ENCODE measurements at regions not wholly inside any gene's neighbourhood (a gene's known extent, or its start where the extent isn't known, plus 50 kb on each side); places are given as distances from the start of the nearest gene placed in this dataset.

GRCh38 chr13:44694842-44695241 is 118.7 kb upstream of the TSC22D1 start:
- H3K36me3 ChIP-seq (ENCODE audit: insufficient read depth, low read length, poor library complexity, severe bottlenecking), result no peaks in the 10 kb centered on the region
- BruUV-seq (replicated peaks), result no TSS peak
- no peak overlapping the region for H3K27ac ChIP-seq (ENCODE audit: low read depth, low read length, poor library complexity, severe bottlenecking)
- no peak overlapping the region for H3K4me3 ChIP-seq (ENCODE audit: low read depth, low read length, poor library complexity, severe bottlenecking)
- H3K27me3 ChIP-seq (replicated peaks; ENCODE audit: insufficient read depth, low read depth, low read length, poor library complexity), result no peaks in the 10 kb centered on the region
- H3K9me3 ChIP-seq (ENCODE audit: low read depth, low read length, poor library complexity, severe bottlenecking), result no peaks in the 10 kb centered on the region
- no peaks in the 10 kb centered on the region for H3K4me1 ChIP-seq (ENCODE audit: insufficient read depth, low read length, poor library complexity, severe bottlenecking)
- CTCF ChIA-PET, result no interaction called here
- intact Hi-C loops (cut with micrococcal nuclease; ENCODE audit: unreplicated experiment), result no loop called here
- TF ChIP-seq CTCF (conservative IDR thresholded peaks at IDR 0.05; ENCODE audit: low read depth, low read length), result no peak
- no peak for TF ChIP-seq EZH2 (IDR thresholded peaks at IDR 0.05; ENCODE audit: borderline replicate concordance, low read depth, low read length, poor library complexity, severe bottlenecking)
- POLR2A ChIA-PET (ENCODE audit: low non-redundant PET), result no interaction called here
- DNase-seq (ENCODE audit: low spot score), result no peak

GRCh38 chr13:44694291-44694690 is 118.2 kb upstream of the TSC22D1 start:
- intact Hi-C loops (cut with micrococcal nuclease; ENCODE audit: unreplicated experiment), result no loop called here
- TF ChIP-seq EZH2 (IDR thresholded peaks at IDR 0.05; ENCODE audit: borderline replicate concordance, low read depth, low read length, poor library complexity, severe bottlenecking) (no peak), CTCF (conservative IDR thresholded peaks at IDR 0.05; ENCODE audit: low read depth, low read length) (no peak)
- BruUV-seq (replicated peaks), result no TSS peak

GRCh38 chr13:44693156-44693764 is 117.1 kb upstream of the TSC22D1 start:
- ChIA-PET POLR2A (ENCODE audit: low non-redundant PET) (no interaction called here), CTCF (interaction anchor here (0.6 kb wide), 1 partner anchor 421 kb away, joined by 9 read pairs; no protein-coding TSS in a partner anchor)
- Histone ChIP-seq H3K27me3 (replicated peaks; ENCODE audit: insufficient read depth, low read depth, low read length, poor library complexity) (no peaks in the 10 kb centered on the region), H3K36me3 (ENCODE audit: insufficient read depth, low read length, poor library complexity, severe bottlenecking) (no peaks in the 10 kb centered on the region), H3K27ac (ENCODE audit: low read depth, low read length, poor library complexity, severe bottlenecking) (no peak overlapping the region), H3K4me1 (ENCODE audit: insufficient read depth, low read length, poor library complexity, severe bottlenecking) (no peaks in the 10 kb centered on the region), H3K4me3 (ENCODE audit: low read depth, low read length, poor library complexity, severe bottlenecking) (no peak overlapping the region), H3K9me3 (ENCODE audit: low read depth, low read length, poor library complexity, severe bottlenecking) (no peaks in the 10 kb centered on the region)
- intact Hi-C loops (cut with micrococcal nuclease; ENCODE audit: unreplicated experiment), result no loop called here
- TF ChIP-seq EZH2 (IDR thresholded peaks at IDR 0.05; ENCODE audit: borderline replicate concordance, low read depth, low read length, poor library complexity, severe bottlenecking), result no peak
- TF ChIP-seq CTCF (conservative IDR thresholded peaks at IDR 0.05; ENCODE audit: low read depth, low read length), result no peak
- no peak for DNase-seq (ENCODE audit: low spot score)
- no TSS peak for BruUV-seq (replicated peaks)

More at GRCh38 chr13:44694291-44694690, 118.2 kb upstream of the TSC22D1 start:
- Histone ChIP-seq H3K36me3 (ENCODE audit: insufficient read depth, low read length, poor library complexity, severe bottlenecking) (no peaks in the 10 kb centered on the region), H3K27ac (ENCODE audit: low read depth, low read length, poor library complexity, severe bottlenecking) (no peak overlapping the region), H3K4me3 (ENCODE audit: low read depth, low read length, poor library complexity, severe bottlenecking) (no peak overlapping the region), H3K27me3 (replicated peaks; ENCODE audit: insufficient read depth, low read depth, low read length, poor library complexity) (no peaks in the 10 kb centered on the region), H3K4me1 (ENCODE audit: insufficient read depth, low read length, poor library complexity, severe bottlenecking) (no peaks in the 10 kb centered on the region), H3K9me3 (ENCODE audit: low read depth, low read length, poor library complexity, severe bottlenecking) (no peaks in the 10 kb centered on the region)
- ChIA-PET CTCF (no interaction called here), POLR2A (ENCODE audit: low non-redundant PET) (no interaction called here)
- DNase-seq (ENCODE audit: low spot score), result no peak
